ENCODE measurements at regions not wholly inside any gene's neighbourhood (a gene's known extent, or its start where the extent isn't known, plus 50 kb on each side); places are given as distances from the start of the nearest gene placed in this dataset.

GRCh38 chr1:89472253-89472652 is 52.4 kb upstream of the LRRC8B start:
- H3K27me3 Mint-ChIP-seq, result peaks cover 6% of the 10 kb centered on the region
- peaks cover 10% of the 10 kb centered on the region for H3K9me3 Mint-ChIP-seq
- no peaks in the 10 kb centered on the region for H3K4me1 Mint-ChIP-seq
- ATAC-seq (ENCODE audit: low read depth) (no peak), DNase-seq (ENCODE audit: low spot score in 2 of 2) (no peak)
- peaks cover 21% of the 10 kb centered on the region for H3K36me3 Mint-ChIP-seq
- no peak overlapping the region for H3K4me3 Mint-ChIP-seq
- no peak overlapping the region for H3K27ac Mint-ChIP-seq

GRCh38 chr1:89472886-89473417 is 51.7 kb upstream of the LRRC8B start:
- H3K27me3 Mint-ChIP-seq, result peaks cover 6% of the 10 kb centered on the region
- no peak for DNase-seq (ENCODE audit: low spot score in 2 of 2)
- no peaks in the 10 kb centered on the region for H3K4me1 Mint-ChIP-seq
- peaks cover 21% of the 10 kb centered on the region for H3K36me3 Mint-ChIP-seq
- ATAC-seq (ENCODE audit: low read depth), result no peak
- no peak overlapping the region for H3K27ac Mint-ChIP-seq
- no peak overlapping the region for H3K4me3 Mint-ChIP-seq
- H3K9me3 Mint-ChIP-seq, result peaks cover 10% of the 10 kb centered on the region

All from memory B cell (primary cell).